ENCODE measurements at regions not wholly inside any gene's neighbourhood (a gene's known extent, or its start where the extent isn't known, plus 50 kb on each side); places are given as distances from the start of the nearest gene placed in this dataset.
"Not testable (repeated sequence)": the region's sequence is repeated elsewhere in the genome, so short reads cannot be mapped to it uniquely, and the experiment has no call there.

DNA sequence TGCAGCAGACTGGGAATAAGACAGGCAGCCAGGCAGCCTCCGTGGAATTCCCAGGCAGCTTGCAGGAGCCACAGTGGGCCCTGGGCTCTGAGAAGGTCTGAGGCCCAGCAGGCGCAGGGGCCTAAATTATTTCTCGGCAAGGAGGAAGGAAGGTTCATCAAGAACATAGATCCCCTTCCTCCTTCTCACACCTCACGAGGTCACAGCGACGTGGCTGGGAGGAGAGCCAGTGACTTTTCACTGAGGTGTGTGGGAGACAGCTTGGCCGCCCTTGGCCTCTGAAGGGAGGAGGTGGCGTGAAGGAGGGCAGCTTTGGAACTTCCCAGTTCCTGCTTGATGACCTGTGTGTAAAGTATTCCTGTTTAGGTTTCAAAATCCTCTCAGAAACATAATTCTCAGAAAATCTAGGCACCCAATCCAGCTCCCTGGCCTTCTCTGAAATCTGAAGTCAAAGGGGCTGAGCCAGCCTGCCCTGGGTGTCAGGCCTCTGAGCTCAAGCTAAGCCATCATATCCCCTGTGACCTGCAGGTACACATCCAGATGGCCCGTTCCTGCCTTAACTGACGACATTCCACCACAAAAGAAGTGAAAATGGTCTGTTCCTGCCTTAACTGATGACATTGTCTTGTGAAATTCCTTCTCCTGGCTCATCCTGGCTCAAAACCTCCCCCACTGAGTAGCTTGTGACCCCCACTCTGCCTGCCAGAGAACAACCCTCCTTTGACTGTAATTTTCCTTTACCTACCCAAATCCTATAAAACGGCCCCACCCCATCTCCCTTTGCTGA lies 161.0 kb downstream of the ADRA2C start:
- DNase-seq (ENCODE audit: low read depth in 2 of 2), result not testable (repeated sequence)

DNA sequence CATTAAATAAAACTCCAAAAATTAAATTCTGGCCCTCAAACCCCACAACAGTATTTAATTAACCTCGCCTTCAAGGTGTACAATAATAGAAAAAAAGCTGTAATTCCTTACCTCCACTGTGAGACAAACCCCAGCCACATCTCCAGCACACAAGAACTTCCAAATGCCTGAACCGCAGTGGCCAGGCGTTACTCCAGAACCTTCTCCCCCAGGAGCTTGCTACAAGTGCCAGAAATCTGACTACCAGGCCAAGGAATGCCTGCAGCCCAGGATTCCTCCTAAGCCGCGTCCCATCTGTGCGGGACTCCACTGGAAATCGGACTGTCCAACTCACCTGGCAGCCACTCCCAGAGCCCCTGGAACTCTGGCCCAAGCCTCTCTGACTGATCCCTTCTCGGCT lies 163.2 kb downstream of the ADRA2C start:
- not testable (repeated sequence) for DNase-seq (ENCODE audit: low read depth in 2 of 2)

DNA sequence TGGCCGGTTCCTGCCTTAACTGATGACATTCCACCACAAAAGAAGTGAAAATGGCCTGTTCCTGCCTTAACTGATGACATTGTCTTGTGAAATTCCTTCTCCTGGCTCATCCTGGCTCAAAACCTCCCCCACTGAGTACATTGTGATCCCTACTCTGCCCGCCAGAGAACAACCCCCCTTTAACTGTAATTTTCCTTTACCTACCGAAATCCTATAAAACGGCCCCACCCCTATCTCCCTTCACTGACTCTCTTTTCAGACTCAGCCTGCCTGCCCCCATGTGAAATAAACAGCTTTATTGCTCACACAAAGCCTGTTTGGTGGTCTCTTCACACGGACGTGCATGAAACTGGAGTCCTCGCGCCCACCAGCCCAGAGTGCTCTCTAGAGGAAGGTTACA lies 166.5 kb downstream of the ADRA2C start:
- DNase-seq (ENCODE audit: low read depth in 2 of 2), result not testable (repeated sequence)

DNA sequence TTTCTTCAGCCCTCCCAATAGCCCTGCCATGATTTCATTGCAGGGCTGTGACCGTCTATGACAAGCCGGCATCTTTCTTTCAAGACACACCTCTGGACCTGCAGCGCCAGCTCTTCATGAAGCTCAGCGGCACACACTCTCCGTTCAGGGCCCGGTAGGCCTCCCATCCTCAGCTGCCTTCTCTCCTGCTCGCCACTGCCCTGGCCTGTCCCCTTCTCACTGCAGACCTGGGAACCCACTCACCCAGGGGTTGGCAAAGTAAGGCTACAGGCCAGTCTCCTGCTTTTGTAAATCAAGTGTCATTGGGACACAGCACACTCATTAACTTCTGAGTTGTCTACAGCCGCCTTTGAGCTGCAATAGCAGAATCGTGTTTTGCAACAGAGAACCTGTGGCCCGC lies 169.2 kb downstream of the ADRA2C start:
- not testable (repeated sequence) for DNase-seq (ENCODE audit: low read depth in 2 of 2)

DNA sequence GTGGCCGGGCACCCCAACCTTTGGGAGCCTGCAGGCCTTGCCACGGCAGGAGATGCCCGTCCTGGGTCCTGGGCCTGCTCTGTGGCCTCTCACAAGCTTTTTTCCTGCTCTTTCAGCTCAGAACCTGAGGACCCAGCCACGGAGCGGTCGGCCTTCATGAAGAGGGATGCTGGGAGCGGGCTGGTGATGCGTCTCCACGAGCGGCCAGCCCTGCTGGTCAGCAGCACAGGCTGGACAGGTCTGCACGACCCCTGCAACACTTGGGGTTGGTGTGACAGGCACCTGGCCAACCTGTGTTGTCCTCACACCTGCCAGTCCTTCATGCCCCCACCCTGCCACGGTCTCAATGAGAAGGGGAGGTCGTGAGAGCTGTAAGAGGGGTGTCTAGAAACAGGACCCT lies 170.0 kb downstream of the ADRA2C start:
- DNase-seq (ENCODE audit: low read depth in 2 of 2), result no peak

DNA sequence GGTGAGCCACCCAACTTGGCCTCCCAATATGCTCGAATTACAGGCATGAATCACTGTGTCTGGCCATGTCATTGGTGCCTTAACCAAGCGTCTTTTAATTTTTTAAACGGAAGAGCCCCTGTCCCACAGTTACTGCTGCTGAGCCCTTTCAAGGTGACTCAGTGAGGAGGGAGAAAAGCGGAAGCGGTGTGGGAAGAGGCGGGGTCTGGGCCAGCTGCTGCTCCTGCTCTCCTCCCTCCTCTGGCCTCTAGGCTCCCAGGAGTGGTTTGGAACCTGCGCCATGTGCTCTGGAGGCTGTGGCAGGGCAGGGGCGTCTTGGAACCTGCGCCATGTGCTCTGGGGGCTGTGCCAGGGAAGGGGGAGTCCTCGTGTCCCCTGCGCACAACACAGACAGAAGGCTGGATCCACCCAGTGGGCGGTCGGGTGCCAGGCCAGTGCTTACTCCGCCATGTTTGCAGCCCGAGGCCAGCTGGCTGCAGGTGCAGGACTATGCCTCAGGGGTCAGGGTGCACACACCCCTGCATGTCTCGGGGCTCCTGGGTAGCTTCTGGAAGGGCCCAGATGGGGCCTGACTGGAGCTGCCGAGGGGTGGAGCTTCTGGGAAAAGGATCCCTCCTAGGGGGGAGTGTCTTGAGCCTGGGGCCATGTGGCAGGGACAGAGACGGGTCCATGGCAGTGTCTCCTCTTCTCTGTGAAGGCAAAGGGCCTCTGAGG lies 171.8 kb downstream of the ADRA2C start:
- not testable (repeated sequence) for DNase-seq (ENCODE audit: low read depth in 2 of 2)

DNA sequence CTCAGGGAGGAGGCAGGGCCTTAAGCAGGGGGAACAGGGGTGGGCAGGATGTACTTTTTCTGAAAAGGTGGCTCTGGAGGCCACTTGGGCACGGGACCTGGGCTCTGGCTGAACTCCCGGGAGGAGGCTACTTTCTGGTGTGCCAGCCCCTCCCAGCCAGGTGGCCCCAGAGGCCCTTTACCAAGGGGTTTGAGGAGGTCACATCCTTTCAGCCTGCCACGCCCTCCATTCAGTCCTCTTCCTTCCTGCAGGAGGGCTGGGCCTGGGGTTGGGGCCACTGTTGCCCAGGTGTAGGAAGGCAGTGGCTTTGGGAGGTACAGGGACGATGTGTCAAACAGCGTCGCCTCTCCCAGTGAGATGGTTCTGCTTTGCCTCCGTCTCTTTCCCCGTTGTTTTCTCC lies 172.5 kb downstream of the ADRA2C start:
- not testable (repeated sequence) for DNase-seq (ENCODE audit: low read depth in 2 of 2)

DNA sequence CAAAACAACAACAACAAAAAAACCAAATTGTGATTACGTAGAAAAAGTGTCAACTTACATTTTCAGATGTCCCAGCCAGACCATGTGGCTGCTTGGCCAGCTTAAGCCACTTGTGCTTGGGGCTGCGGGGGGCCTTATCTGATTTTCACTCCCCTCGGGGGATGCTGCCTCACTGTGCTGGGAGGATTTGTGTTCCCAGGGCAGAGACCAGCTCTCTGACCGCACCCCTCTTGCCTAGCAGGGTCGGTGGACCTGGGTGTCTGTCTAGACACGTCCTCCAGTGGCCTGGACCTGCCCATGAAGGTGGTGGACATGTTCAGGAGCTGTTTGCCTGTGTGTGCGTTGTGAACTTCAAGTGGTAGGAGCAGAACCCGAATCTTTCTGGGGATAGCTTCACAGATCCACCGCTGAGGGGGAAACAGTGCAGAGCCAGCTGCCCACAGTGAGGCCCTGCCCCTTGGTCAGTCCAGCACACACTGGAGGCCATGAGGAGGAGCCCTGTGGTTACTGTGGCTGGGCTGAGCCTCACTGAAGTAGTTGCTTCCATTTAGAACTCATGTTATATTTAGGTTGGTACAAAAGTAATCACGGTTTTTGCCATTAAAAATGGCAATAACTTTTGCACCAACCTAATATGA lies 173.9 kb downstream of the ADRA2C start:
- not testable (repeated sequence) for DNase-seq (ENCODE audit: low read depth in 2 of 2)

DNA sequence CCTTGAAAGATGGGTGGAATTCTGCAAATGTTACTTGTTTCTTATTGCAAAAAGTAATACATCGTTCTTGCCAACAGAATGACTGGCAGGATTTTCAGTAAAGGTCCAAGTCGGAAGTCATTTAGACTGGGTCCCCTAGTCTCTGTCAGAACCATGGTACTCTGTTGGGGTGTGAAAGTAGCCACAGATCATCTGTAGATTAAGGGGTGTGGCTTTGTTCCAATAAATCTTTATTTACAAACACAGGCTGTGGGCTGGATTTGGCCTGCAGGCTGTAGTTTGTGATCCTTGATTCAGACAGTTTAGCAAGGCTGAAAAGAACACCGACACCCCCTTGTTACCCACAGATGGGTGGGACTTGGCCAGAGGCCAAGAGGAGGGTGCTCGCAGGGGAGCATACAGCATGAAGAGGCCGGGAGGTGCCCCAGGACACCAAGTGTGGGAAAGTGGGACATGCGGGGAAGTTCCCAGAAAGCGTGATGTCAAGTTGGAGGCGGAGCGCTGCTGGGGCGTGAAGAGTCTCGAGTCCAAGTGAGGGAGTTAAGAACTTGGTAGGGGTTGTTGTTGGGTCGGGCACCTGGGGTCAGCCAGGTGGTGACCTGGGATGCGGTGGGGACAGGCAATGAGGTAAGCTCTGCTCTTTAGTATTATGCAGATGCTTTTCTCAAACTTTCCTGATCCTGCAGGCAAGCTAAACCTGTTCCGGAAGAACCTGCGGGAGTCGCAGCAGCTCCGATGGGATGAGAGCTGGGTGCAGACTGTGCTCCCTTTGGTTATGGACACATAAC lies 175.7 kb downstream of the ADRA2C start:
- DNase-seq (ENCODE audit: low read depth in 2 of 2), result not testable (repeated sequence)

DNA sequence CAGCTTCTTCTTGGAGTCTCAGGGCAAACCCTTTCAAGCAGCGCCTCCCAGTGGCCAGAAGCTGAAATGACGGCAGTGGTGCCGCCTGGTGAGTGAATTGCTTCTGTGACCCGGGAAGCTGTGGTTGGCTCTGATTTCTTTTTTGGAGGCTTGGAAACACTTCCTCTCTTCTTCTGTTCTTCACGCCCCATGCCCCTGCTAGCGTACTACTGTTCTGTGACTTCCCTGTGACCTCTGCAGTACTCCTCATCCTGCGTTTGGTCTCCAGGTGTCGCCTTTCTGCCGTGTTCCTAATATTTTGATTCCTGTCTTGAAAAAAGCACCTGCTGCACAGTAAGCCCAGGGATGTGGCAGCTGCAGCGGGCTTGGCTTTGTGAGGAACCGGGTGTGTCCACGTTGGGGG lies 176.4 kb downstream of the ADRA2C start:
- DNase-seq (ENCODE audit: low read depth in 2 of 2), result peak; percentile 18 to 24

DNA sequence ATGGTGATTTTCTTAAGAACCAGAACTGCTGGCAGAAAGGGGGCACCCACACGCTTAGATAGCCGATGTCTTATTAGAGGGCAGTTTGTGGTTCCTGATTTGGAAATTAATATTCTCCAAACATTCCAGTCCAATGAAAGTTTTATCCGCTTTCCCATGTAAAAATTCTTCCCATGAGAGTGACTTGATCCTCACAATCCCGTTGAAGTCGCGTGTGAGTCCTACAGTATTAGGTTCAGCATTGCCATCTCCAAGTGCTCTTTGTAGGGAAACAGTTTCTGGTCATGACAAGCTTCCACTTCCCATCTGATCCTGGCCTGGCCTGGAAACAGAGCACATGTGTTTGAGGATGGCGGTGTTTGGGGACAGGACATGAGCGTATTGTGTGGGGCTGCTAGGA lies 176.9 kb downstream of the ADRA2C start:
- not testable (repeated sequence) for DNase-seq (ENCODE audit: low read depth in 2 of 2)

DNA sequence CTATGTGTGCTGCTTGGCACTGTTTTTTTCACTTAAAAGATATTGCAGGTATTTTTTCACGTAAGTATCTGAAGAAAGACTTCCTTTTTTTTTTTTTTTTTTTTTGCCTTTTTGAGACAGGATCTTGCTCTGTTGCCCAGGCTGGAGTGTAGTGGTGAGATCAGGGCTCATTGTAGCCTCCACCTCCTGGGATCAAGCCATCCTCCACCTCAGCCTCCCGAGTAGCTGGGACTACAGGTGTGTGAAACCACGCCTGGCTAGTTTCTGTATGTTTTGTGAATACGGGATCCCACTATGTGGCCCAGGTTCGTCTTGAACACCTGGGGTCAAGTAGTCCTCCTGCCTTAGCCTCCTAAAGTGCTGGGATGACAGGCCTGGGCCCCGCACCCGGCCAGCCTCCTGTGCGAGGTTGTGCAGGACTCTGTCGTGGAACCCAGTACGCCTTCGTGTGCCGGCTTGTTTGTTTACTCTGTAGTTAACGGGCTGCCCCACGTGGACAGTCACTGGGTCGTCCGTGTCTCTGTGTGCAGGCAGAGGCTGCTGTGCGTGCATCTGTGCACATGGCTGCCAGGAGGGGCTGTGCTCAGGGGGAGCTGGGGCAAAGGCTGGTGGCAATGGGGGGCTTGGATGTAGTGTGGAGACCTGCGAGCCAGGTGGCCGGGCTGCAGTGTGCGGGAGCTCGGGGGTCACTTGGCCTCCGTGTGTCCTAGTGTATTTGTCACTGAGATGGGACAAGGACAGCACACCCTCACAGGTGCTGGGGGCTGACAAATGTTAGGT lies 179.5 kb downstream of the ADRA2C start:
- DNase-seq (ENCODE audit: low read depth in 2 of 2), result no peak

DNA sequence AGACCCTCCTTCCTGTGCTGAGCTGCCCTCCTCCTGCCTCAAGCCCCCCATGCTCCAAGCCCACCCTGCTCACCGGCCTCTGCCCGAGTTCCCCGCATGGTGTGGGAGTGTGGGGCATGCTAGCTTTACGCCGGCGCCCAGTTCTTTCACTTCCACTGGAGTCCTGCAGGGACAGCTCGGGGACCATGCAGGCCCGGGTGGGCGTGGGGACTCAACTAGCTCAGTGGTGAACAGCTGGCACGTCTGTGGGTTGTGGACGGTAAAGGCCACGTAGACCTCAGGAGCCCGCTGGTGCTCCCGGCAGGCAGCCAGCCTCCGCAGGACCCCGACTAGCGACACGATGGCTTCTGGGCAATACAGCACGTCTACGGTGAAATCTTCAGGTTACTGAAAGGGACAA lies 180.4 kb downstream of the ADRA2C start:
- DNase-seq (ENCODE audit: low read depth in 2 of 2), result not testable (repeated sequence)

DNA sequence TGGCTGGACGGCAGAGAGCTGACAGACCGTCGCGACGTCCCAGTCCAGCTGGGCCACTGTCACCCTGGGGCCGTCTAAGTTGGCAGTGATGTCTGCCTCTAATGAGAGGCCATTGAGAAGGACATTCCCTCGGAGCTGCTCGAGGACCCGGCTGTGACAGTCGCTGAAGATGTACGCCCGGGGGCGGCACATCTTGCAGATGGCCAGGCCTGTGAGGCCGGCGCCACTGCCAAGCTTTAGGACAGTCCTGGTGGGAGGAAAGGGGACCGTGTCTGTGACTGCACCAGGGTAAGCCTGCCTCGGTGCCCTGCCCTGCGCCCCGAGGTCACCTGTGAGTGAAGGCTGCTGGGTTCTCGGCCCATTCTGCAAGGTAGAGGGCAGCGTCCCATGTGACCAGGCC lies 181.6 kb downstream of the ADRA2C start:
- DNase-seq (ENCODE audit: low read depth in 2 of 2), result not testable (repeated sequence)

DNA sequence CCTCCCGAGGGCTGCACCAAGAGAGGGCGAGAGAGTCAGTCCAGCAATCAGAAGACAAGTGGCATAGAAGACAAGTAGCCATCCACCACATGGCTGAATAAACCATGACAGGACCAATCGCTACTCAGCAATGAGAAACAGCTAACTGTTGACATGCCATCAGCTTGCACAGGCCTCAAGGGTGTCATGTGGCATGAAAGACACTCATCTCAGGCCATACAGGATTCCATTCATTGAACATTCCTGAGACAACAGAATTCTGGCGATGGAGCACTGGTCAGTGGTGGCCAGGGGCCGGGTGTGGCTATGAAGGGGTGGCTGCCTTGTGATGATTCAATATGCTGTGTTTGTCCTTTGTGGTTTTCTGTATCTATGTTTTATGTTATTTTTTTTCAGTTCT lies 182.0 kb downstream of the ADRA2C start:
- not testable (repeated sequence) for DNase-seq (ENCODE audit: low read depth in 2 of 2)

DNA sequence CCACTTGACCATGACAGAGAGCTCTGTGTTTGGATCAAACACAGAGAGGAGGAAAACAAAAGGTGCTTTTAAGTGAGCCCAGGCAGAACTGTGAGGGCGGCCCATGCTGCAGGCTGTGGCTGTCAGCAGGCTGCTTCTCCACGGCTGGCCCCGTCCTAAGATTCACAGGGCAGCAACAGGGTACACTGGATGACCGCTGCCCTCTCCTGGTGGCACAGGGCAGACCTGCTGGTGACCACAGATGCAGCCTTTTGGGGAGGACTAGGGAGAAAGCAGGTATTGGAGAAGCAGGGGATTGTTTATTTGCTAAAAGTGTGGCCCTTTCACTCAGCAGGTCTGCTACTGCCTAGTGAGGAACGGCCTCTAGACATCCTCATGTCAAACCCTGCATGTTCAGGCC lies 183.7 kb downstream of the ADRA2C start:
- not testable (repeated sequence) for DNase-seq (ENCODE audit: low read depth in 2 of 2)

DNA sequence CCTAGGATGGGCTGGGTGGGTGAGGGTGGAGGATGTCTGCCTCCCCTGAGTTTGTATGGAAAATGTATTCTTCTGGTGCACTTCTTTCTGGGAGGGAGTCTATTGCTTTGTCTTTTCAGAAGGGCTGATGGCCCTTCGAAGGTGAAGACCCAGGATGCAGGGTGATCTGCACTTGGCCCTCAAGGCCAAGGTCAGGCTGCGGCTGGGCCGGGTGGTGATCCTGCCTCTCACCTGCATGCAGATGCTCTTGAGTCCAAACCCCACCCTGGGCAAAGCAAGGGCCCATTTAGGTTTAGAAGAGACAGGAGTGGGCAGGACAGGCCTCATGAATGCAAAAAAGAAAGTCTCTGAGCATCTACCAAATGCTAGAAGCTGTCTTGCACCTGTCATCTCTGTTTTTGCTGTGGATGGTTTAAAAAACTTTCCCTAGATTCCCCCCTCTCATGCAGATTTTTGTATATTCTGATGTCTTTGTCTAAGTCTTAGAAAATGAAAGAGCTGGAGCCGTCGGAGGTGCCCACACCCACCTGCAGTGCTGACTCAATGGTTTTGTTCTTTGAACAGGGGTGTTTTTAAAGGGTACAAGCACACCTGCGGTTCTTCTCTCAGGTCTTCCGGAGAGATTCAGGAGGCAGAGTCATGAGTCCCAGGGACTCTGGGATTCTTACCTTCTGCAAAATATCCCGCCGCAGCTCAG lies 186.4 kb downstream of the ADRA2C start:
- not testable (repeated sequence) for DNase-seq (ENCODE audit: low read depth in 2 of 2)

DNA sequence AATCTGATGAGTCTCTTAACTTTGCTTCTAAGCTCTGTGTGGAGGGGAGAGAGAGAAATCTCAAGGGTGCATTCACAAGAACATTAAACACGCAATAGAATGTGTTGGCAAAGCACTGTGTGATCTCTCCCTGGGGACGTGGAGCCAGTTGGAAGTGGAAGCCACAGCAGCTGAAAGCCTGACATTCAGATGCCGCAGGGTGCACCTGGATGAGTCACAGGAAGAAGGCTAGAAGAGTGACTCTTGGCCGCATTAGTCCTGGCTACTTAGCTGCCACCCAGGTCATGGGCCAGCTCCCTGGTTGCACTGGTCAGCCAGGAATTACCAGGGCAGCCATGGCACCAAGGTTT lies 186.9 kb downstream of the ADRA2C start:
- not testable (repeated sequence) for DNase-seq (ENCODE audit: low read depth in 2 of 2)

DNA sequence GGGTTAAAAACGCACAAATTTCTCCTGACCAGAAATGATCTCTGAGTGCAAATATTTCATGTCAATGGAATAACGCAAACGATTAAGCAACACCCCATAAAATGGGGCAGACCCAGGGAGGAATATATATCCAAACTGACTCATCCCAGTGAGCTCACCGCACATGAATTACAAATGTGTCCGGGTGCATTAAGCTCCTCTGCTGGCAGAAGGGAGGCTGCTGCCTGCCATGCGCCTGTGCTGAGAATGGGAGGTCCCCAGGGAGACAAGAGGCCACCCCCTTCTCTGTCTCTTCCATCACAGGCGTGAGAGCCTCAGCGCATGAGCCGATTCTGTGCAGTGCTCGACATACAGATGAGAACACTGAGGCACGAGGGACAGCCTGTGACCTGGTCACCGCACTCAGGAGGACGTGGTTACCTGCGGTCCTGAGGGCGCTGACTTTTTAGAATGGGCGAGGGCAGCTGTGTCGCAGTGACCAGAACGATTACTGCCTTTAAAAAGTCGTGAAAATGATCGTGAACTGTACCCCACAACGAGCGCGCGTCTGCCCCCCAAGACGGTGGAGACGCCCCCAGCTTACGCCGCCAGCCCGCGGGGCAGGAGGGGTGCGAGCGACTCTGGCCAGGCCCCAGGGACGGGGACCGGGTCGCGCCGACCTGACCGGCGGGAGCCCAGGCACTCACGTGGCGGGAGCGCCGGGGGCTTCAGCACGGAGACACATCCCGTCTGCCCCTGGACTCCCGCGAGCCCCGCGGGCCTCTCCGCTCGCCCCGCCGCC lies 188.5 kb downstream of the ADRA2C start:
- peak; percentile 39 to 47 for DNase-seq (ENCODE audit: low read depth in 2 of 2)
